DMS53 treated with DMSO at 0.1 percent for 48 hours (cell line): ENCODE measurements at regions not wholly inside any gene's neighbourhood (a gene's known extent, or its start where the extent isn't known, plus 50 kb on each side); places are given as distances from the start of the nearest gene placed in this dataset.

ENCODE experiments used
- DNase-seq: peaks from one replicate; lab custom pipeline; 2025; ENCODE audit not compliant: unreplicated experiment; lab: John Stamatoyannopoulos, UW

DNA sequence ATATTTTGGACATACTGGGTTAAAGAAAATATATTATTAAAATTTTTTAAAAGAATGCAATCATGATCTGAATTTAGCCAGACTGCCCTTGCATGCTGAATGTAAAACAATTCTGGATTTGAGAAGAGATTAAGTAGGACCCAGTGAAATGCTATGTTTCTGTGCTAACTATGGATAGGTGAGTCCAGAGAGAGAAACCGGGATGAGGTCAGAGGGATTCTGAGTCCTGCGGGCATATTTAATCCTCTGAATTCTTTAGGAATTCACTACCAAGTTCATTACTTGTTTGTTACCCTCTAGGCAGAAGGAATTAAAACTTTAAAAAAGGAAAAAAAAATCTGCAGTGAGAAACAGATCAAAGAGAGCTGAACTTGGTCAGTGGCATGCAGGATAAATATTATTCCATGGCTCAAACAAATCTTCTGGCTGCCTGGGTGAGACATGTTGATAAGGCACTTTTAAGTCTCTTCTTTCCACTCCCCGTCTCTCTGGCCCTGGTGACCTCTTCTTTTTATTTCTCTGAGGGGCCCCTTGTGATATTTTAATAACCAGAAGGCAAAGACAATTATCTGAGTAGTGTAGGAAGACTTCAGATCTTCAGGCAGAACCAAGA is 50.2 kb upstream of the LYZL1 start:
- DNase-seq = no peak
